ENCODE measurements at regions not wholly inside any gene's neighbourhood (a gene's known extent, or its start where the extent isn't known, plus 50 kb on each side); places are given as distances from the start of the nearest gene placed in this dataset.

DNA sequence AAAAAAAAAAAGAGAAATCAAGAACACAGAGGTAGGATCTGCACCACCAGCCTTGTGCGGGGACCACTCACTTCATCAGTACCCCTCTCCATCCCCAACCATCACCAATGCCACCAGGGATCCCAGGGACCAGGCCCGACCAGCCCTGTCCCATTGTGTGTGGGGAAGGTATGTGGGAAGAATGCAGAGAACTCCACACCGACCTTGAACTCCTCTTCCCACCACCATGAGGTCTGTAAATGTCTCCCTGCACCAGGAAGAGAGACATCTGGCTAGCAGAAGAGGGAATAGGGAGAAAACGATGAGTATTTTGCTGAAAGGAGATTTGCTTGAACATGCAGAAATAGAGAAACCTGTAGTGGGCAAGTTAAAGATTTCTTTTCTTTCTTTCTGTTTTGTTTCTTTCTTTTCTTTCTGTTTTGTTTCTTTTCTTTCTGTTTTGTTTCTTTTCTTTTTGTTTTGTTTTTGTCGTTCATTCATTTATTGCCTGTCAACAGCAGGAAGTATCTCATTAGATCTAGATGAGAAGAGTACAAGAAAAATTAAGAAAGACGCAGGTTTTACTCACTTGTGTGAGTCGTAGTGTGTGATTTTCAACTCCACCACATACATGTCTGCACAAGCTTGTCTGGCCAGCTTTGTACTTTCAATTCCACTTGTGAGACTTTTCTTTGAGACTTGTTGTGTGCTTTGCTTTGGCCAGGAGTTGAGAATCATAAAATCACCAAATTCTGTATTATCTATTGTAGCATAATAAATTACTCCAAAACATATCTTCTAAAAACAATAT lies 179.8 kb upstream of the HAAO start:
- DNase-seq (ENCODE audit: low spot score): no peak

DNA sequence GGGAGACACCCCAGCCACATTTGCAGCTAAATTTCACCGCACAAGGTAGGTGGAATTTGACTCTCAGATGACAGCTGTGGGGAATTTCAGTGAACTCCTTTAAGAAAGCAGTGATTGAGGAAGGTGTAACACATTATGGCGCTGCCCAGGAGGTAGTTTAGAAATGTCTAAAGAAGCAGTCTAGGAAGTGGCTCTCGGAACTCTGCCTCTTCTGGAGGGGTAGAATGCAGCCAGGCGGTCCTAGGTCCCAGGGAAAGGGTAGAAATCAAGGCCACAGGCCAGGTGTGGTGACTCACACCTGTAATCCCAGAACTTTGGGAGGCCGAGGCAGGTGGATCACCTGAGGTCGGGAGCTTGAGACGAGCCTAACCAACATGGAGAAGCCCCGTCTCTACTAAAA lies 179.0 kb upstream of the HAAO start:
- DNase-seq (ENCODE audit: low spot score): no peak

DNA sequence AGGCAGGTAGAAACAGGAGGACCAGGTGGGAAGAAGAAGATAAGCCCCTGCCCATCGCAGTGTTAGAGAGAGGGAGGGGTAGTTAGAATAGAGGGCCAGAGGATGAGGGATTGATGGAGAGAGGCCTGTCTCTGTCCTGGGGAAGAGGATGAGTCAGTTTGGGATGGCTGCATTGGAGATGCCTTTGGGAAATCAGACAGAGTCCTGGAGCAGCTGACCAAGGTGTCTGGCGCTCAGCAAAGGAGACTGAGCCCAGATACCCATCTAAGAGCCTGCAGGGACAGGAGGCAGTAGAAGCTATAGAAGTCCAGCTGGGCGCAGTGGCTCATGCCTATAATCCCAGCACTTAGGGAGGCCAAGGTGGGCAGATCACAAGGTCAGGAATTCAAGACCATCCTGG lies 177.8 kb upstream of the HAAO start:
- DNase-seq (ENCODE audit: low spot score): no peak

DNA sequence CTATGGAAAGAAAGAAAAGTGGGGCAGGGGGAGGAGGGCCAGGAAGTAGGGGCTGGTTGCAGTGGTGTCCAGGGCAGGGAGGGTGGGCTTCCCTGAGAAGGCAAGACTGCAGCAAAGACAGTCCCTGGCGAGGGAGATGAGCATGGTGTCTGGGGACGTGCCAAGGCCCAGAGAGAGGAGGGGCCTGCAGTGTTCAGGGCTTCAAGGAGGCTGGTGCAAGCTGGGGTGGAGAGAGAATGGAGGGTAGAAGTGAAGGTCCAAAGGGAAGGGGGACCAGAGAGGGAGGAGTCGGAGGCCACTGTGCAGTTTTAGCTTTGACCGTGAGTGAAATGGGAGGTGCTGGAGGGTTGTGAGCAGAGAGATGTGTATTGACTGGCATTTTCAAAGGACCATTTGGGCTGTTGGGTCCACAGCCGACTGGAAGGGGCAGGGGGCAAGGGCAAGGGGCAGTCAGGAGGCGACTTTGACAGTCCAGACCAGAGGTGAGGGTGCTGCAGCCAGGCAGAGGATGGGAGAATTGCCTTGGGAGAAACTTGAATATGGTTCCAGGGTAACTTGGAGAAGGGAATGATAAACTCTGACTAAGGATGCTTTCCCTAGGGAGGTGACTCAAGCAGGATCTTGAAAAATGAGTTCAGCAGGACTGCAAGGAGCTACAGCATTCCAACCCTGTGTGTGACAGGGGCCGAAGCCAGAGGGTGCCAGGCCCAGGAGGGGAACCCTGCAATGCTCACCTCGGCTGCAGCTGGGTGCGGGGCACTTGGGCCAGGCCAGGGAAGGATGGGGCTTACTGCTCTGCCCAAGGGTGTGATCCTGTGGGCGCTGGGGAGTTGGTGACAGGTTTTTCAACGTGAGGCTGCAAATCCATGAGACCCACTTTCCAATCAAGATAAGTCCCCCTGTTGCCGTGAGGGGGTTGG lies 177.1 kb upstream of the HAAO start:
- DNase-seq (ENCODE audit: low spot score): no peak

GRCh38 chr2:42967959-42968674 lies 175.7 kb upstream of the HAAO start:
- no peak for DNase-seq (ENCODE audit: low spot score)

- no peak for DNase-seq (ENCODE audit: low spot score)
Measured at GRCh38 chr2:42965910-42966309, 173.5 kb upstream of the HAAO start.

- no peak for DNase-seq (ENCODE audit: low spot score)
Measured at GRCh38 chr2:42965196-42965595, 172.8 kb upstream of the HAAO start.

DNA sequence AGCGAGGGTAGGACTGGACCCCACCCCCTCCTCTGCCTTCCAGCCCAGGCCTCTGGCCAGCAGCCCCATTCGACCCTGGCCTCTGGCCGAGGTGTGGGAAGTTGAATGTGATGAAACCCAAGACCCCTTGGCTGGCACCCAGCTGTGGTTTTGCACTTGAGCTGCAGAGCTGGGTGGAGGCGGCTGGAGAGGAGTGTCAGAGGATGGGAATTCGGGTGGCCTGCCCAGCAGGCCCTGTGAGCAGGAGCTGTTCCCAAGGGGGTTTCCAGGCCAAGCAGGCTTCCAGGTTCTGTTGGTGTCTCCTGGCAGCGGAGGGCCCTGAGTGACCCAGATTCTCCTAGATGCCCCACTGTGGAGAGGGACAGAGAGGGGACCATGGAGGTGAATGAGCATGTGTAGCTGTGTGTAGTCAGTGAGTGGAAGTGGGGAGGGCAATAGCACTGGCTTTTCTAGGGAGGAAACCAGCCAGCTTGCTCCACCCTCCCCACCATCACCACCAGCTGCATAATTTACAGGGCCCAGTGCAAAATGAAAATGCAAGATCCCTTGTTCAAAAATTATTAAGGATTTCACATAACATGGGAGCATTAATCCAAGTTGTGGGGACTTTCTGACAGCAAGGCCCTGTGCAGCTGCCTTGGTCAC lies 172.2 kb upstream of the HAAO start:
- no peak for DNase-seq (ENCODE audit: low spot score)

- no peak for DNase-seq (ENCODE audit: low spot score)
Measured at GRCh38 chr2:42963452-42964068, 171.2 kb upstream of the HAAO start.

DNA sequence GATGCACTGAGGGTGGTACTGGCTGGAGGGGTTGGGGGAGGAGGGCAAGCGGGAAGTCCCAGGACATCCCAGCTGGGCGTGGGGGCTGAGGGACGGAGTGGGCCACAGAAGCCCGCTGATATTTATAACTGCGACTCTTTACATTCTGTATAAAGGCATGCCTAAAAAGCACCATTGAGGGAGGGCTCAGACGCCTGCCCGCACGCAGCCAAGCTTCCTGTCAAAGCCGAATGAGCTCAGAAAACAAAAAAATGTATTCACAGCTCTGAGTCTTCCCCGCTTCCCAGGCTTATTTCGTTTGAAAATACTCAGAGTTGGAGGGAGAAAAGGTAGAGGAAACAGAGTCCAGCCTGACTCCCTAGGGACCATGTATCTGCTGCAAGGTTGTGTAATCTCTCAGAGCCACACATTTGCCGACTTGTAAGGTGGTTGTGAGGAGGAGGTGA lies 170.1 kb upstream of the HAAO start:
- DNase-seq (ENCODE audit: low spot score): no peak

GRCh38 chr2:42961961-42962360 lies 169.6 kb upstream of the HAAO start:
- DNase-seq (ENCODE audit: low spot score): no peak

GRCh38 chr2:42961385-42961811 lies 169.0 kb upstream of the HAAO start:
- no peak for DNase-seq (ENCODE audit: low spot score)

- no peak for DNase-seq (ENCODE audit: low spot score)
Measured at GRCh38 chr2:42960842-42961180, 168.4 kb upstream of the HAAO start.

- no peak for DNase-seq (ENCODE audit: low spot score)
Measured at GRCh38 chr2:42960002-42960841, 167.8 kb upstream of the HAAO start.

DNA sequence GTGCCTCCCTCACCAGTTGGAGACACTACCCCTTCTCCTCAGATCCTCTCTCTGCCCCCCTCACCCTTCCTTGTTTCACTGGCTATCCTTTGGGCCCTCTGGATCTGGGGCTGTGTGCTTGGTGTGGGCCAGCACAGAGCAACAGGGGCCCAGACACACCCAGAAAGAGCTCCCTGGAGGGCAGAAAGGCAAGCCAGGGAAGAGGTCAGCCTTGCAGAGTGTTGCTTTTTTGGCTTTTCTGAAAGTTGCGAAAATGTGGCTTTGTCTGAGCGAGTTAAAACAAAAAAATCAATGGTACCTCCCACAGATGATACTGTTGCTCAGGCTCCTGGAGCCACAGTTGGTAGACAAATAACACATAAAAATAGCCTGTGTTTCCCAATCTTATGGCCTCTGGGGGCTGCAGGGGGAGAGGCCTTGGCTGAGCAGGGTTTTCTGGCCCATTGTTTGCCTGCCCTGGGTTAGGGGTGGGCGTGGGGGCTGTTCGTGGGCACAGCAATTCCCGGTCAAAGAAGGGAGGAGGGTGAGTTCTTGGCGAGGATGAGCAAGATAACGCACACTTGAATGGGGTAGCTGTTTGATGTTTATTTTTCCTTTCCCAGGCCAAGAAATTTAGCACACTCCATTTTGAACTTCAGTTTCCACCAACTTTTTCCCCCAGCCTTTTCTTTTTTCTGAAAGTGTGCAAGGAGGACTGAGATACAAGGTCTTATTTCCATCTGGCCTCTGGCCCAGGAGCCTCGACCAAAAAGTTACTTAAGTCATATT lies 167.0 kb upstream of the HAAO start:
- DNase-seq (ENCODE audit: low spot score): peak; percentile 53

- no peak for DNase-seq (ENCODE audit: low spot score)
Measured at GRCh38 chr2:42958741-42959233, 166.4 kb upstream of the HAAO start.

- no peak for DNase-seq (ENCODE audit: low spot score)
Measured at GRCh38 chr2:42957861-42958301, 165.5 kb upstream of the HAAO start.

DNA sequence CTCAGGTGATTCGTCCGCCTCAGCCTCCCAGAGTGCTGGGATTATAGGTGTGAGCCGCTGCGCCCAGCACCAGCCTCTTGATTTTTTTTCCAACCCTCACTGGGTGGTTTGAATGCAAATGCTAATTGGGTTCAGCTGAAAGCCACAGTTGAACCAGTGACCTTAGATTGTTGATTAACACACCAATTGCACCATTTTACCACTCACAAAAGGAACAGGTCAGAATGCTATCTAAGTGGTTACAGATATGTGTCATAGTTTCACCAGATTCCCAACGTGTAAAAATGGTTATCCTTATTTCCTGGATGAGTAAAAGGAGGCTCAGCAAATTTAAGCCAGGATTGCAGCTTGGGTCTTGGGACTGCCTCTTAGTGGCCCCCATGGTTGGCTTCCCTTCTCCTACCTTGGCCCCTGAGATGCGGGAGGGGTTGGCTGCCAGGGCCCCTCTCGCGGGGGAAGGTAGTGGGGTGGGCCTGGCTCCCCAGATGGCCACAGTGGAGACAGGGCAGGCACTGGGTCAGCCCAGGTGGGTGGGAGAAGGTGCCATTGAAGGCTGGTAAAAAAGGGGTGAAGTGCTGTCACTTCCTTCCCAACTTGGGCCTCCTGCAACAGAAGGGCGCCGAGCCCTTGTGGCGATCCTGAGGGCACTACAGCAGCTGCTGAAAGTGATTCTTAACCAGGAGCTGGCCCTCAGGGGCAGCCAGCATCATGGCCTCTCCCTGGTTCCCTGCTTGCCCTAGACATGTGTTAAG lies 164.9 kb upstream of the HAAO start:
- DNase-seq (ENCODE audit: low spot score): peak; percentile 34
